ENCODE measurements at regions not wholly inside any gene's neighbourhood (a gene's known extent, or its start where the extent isn't known, plus 50 kb on each side); places are given as distances from the start of the nearest gene placed in this dataset.

GRCh38 chr2:7881466-7881865 is 800.4 kb upstream of the ID2 start (continued):
- TF ChIP-seq ZNF626 (tag by site-specific recombination; IDR thresholded peaks at IDR 0.05) (no peak), RBAK (tag by site-specific recombination; IDR thresholded peaks at IDR 0.05) (no peak)

- H3K36me3 ChIP-seq (ENCODE audit: control insufficient read depth in 2 of 2, insufficient read depth in 1 of 2, low read length in 2 of 2): no peaks in the 10 kb centered on the region
- no peaks in the 10 kb centered on the region for H3K4me1 ChIP-seq (ENCODE audit: control insufficient read depth, insufficient read depth, low read length)
- TF ChIP-seq YY1 (tag by site-specific recombination; IDR thresholded peaks at IDR 0.05): no peak
- no peak for TF ChIP-seq ZNF521 (tag by site-specific recombination; IDR thresholded peaks at IDR 0.05)
- TF ChIP-seq ZNF391 (tag by site-specific recombination; IDR thresholded peaks at IDR 0.05; ENCODE audit: borderline replicate concordance, low read depth): no peak
- TF ChIP-seq ZNF660 (tag by site-specific recombination; IDR thresholded peaks at IDR 0.05): no peak
- TF ChIP-seq, protein P1, sequence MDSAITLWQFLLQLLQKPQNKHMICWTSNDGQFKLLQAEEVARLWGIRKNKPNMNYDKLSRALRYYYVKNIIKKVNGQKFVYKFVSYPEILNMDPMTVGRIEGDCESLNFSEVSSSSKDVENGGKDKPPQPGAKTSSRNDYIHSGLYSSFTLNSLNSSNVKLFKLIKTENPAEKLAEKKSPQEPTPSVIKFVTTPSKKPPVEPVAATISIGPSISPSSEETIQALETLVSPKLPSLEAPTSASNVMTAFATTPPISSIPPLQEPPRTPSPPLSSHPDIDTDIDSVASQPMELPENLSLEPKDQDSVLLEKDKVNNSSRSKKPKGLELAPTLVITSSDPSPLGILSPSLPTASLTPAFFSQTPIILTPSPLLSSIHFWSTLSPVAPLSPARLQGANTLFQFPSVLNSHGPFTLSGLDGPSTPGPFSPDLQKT (IDR thresholded peaks at IDR 0.05; ENCODE audit: borderline replicate concordance, low read depth, low read length): no peak
- TF ChIP-seq ZNF302 (tag by site-specific recombination; IDR thresholded peaks at IDR 0.05; ENCODE audit: low read depth): no peak
- TF ChIP-seq ZNF169 (tag by site-specific recombination; IDR thresholded peaks at IDR 0.05): no peak
- TF ChIP-seq ZXDB (tag by site-specific recombination; IDR thresholded peaks at IDR 0.05): no peak
- TF ChIP-seq ZNF555 (tag by site-specific recombination; conservative IDR thresholded peaks at IDR 0.05): no peak
- no peak for TF ChIP-seq ZNF2 (tag by site-specific recombination; IDR thresholded peaks at IDR 0.05)
- no peak overlapping the region for H3K4me3 ChIP-seq (ENCODE audit: low read depth, low read length)
- no peaks in the 10 kb centered on the region for H3K9me3 ChIP-seq (ENCODE audit: control insufficient read depth, insufficient read depth, low read depth, low read length)
- ChIA-PET POLR2A (no interaction called here), CTCF (no interaction called here)
- no peak overlapping the region for H3K27ac ChIP-seq (ENCODE audit: extremely low read depth, low read depth, low read length)
Measured at GRCh38 chr2:7882296-7882695, 799.6 kb upstream of the ID2 start.

- no peaks in the 10 kb centered on the region for H3K4me1 ChIP-seq (ENCODE audit: control insufficient read depth, insufficient read depth, low read length)
- TF ChIP-seq MZF1 (tag by site-specific recombination; IDR thresholded peaks at IDR 0.05; ENCODE audit: borderline replicate concordance) (no peak), ZFHX2 (tag by site-specific recombination; conservative IDR thresholded peaks at IDR 0.05) (no peak), ZNF426 (tag by site-specific recombination; IDR thresholded peaks at IDR 0.05) (no peak), EGR2 (tag by site-specific recombination; IDR thresholded peaks at IDR 0.05; ENCODE audit: low read depth) (no peak), PRDM1 (tag by site-specific recombination; IDR thresholded peaks at IDR 0.05) (no peak), ZNF155 (tag by site-specific recombination; IDR thresholded peaks at IDR 0.05) (no peak), PRDM6 (tag by site-specific recombination; IDR thresholded peaks at IDR 0.05) (no peak), GLI4 (tag by site-specific recombination; IDR thresholded peaks at IDR 0.05) (no peak), PBX3 (CRISPR knock-in tag; IDR thresholded peaks at IDR 0.05) (no peak), ZNF791 (tag by site-specific recombination; IDR thresholded peaks at IDR 0.05) (no peak), ZNF292 (tag by site-specific recombination; IDR thresholded peaks at IDR 0.05; ENCODE audit: borderline replicate concordance, low read depth) (no peak)
- TF ChIP-seq, protein P2, sequence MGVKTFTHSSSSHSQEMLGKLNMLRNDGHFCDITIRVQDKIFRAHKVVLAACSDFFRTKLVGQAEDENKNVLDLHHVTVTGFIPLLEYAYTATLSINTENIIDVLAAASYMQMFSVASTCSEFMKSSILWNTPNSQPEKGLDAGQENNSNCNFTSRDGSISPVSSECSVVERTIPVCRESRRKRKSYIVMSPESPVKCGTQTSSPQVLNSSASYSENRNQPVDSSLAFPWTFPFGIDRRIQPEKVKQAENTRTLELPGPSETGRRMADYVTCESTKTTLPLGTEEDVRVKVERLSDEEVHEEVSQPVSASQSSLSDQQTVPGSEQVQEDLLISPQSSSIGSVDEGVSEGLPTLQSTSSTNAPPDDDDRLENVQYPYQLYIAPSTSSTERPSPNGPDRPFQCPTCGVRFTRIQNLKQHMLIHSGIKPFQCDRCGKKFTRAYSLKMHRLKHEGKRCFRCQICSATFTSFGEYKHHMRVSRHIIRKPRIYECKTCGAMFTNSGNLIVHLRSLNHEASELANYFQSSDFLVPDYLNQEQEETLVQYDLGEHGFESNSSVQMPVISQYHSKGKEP (tag by site-specific recombination; IDR thresholded peaks at IDR 0.05): no peak
- H3K27ac ChIP-seq (ENCODE audit: extremely low read depth, low read depth, low read length): no peak overlapping the region
- H3K36me3 ChIP-seq (ENCODE audit: control insufficient read depth in 2 of 2, insufficient read depth in 1 of 2, low read length in 2 of 2): no peaks in the 10 kb centered on the region
- no peak overlapping the region for H3K4me3 ChIP-seq (ENCODE audit: low read depth, low read length)
- H3K9me3 ChIP-seq (ENCODE audit: control insufficient read depth, insufficient read depth, low read depth, low read length): no peaks in the 10 kb centered on the region
- POLR2A ChIA-PET: no interaction called here
- CTCF ChIA-PET: no interaction called here
Measured at GRCh38 chr2:7884338-7884737, 797.5 kb upstream of the ID2 start.
